Dendritic cell treated with granulocyte-macrophage colony-stimulating factor and Interleukin-4, amounts not matched to agents 40 ng/mL and 50 ng/mL, for 4 days (primary cell): ENCODE measurements at regions not wholly inside any gene's neighbourhood (a gene's known extent, or its start where the extent isn't known, plus 50 kb on each side); places are given as distances from the start of the nearest gene placed in this dataset.
"Not testable (repeated sequence)": the region's sequence is repeated elsewhere in the genome, so short reads cannot be mapped to it uniquely, and the experiment has no call there.

Experiments used
- H3K27ac Mint-ChIP-seq: one replicate; pipeline ENCODE4 v1.8.0; 2022; ENCODE audit warnings: mild to moderate bottlenecking, mixed read lengths
- H3K27me3 Mint-ChIP-seq: one replicate; pipeline ENCODE4 v1.8.0; 2022; ENCODE audit warnings: mild to moderate bottlenecking, mixed read lengths
- H3K36me3 Mint-ChIP-seq: one replicate; pipeline ENCODE4 v1.8.0; 2022; ENCODE audit warnings: low read depth, mixed read lengths
- H3K4me1 Mint-ChIP-seq: one replicate; pipeline ENCODE4 v1.8.0; 2022; ENCODE audit warnings: low read depth, mixed read lengths
- H3K4me3 Mint-ChIP-seq: one replicate; pipeline ENCODE4 v1.8.0; 2022; ENCODE audit warnings: mild to moderate bottlenecking, moderate library complexity, mixed read lengths
- H3K9me3 Mint-ChIP-seq: one replicate; pipeline ENCODE4 v1.8.0; 2022; ENCODE audit warnings: mixed read lengths
- intact Hi-C: fragments of 100-400 bp; cut with micrococcal nuclease; formaldehyde crosslinking; loops from one replicate; pipeline ENCODE4 v1.15.0; 2022

DNA sequence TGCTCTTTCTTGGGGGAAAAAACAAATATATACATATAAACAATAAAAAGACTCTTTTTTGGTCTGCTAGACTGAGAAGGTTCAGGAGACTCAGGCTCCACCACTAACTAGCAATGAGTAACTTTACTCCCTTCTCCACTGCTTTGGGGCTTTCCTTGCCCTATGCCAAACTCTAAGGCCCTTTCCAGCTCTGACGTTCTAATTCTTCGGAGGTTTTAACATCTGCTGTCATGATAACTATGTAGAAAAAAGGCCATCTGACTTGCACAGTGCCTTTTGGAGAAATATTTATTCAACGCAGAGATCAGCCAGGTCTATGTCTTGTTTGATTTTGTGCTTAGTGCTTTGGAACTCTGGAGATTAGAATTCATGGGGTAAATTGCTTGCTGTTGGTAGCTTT is 156.2 kb downstream of the TMCO5A start:
- H3K4me1 Mint-ChIP-seq, result peaks cover 29% of the 10 kb centered on the region
- H3K9me3 Mint-ChIP-seq, result peaks cover 5% of the 10 kb centered on the region
- H3K27ac Mint-ChIP-seq, result no peak overlapping the region
- H3K4me3 Mint-ChIP-seq, result no peak overlapping the region
- peaks cover 2% of the 10 kb centered on the region for H3K36me3 Mint-ChIP-seq
- H3K27me3 Mint-ChIP-seq, result peaks cover 6% of the 10 kb centered on the region
- intact Hi-C loops, result no loop called here

DNA sequence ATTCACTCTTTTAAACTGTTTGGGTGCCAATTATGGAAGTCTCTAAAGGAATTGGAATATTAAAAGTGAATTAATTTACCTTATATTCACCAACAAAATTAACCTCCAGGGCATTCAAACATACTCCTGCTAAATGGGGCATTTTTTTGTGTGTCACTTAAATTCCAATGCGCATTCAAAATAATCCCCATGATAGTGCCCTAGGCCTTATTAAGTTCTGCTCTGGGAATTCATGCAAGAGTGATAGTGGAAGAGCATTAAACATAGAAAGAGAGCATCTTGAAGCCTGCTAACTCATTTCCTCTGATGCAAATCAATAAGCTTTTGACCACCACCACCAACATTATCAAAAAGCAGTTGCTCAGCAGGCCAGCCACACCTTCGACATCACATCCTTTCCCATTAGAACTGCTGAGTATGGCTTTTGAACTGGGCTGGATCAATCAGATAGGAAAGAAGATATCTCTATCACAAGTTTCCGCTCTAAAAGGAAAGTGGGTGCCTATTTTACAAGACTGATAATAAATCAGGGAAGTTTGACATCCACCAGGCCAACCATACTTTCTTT is 156.7 kb downstream of the TMCO5A start:
- H3K9me3 Mint-ChIP-seq, result peaks cover 10% of the 10 kb centered on the region
- no peak overlapping the region for H3K4me3 Mint-ChIP-seq
- H3K27me3 Mint-ChIP-seq, result peaks cover 7% of the 10 kb centered on the region
- peaks cover 7% of the 10 kb centered on the region for H3K36me3 Mint-ChIP-seq
- H3K4me1 Mint-ChIP-seq, result peaks cover 27% of the 10 kb centered on the region
- no peak overlapping the region for H3K27ac Mint-ChIP-seq
- intact Hi-C loops, result no loop called here

DNA sequence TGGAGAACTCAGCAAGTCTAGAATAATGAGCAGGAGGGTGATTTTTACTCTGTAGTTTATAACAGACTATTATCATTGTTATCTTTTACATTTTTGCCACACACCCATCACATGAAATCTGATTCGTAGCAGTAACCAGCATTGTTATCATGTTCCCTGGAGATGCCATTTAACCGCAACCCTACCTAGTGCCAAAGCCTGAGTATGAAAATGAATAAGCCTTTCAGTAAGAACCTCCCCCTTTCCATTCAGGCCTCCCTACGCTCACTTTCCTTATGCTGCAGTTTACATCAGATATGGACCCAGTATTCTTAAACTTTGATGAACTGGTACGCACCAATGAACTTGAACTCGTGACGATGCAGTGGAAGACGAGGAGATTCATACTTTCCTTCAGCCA is 158.7 kb upstream of the SPRED1 start:
- H3K9me3 Mint-ChIP-seq, result peaks cover 33% of the 10 kb centered on the region
- H3K27me3 Mint-ChIP-seq, result peaks cover 17% of the 10 kb centered on the region
- peaks cover 5% of the 10 kb centered on the region for H3K4me1 Mint-ChIP-seq
- H3K36me3 Mint-ChIP-seq, result peaks cover 24% of the 10 kb centered on the region
- no peak overlapping the region for H3K27ac Mint-ChIP-seq
- no peak overlapping the region for H3K4me3 Mint-ChIP-seq
- intact Hi-C loops, result no loop called here

DNA sequence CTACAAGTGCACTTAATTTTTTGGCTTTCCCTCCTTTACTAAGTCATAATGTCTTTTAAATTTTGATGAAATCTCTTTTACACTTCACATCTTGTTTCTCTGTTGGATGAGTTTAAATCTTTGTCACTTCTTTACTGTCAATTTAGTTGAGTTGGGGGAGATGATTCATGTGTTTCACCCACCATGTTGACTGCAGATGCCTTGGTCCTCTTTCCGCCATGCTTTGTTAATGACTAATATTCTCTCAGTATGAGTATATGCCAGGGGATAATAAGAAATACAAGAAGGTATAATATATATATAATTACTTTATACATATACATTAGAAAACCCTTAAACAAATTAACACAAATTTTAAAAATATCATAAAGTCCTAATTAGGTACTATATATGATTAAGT is 149.7 kb upstream of the SPRED1 start:
- H3K4me1 Mint-ChIP-seq, result peaks cover 15% of the 10 kb centered on the region
- no peak overlapping the region for H3K27ac Mint-ChIP-seq
- H3K36me3 Mint-ChIP-seq, result peaks cover 2% of the 10 kb centered on the region
- intact Hi-C loops, result no loop called here
- peaks cover 18% of the 10 kb centered on the region for H3K27me3 Mint-ChIP-seq
- H3K9me3 Mint-ChIP-seq, result peaks cover 10% of the 10 kb centered on the region
- H3K4me3 Mint-ChIP-seq, result no peak overlapping the region

DNA sequence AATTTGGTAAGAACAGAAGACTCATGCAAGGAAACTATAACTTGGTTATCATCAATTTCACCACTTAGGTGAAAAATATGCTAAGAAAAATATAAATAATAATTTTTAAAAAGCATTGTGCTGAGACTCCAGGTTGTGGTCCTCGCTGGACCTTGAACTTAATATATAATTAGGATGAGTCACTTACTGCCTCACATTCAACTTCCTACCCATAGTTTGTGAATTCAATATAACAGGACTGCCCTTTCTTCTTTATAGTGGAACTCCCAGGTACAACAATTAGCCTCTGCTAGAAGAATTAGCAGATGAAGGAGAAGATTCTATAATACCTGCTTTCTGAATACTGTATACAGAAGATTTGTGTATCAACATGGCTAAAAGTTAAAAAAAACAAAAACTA is 149.1 kb upstream of the SPRED1 start:
- H3K4me1 Mint-ChIP-seq, result peaks cover 15% of the 10 kb centered on the region
- intact Hi-C loops, result no loop called here
- no peak overlapping the region for H3K27ac Mint-ChIP-seq
- peaks cover 5% of the 10 kb centered on the region for H3K9me3 Mint-ChIP-seq
- H3K4me3 Mint-ChIP-seq, result no peak overlapping the region
- H3K27me3 Mint-ChIP-seq, result peaks cover 17% of the 10 kb centered on the region
- H3K36me3 Mint-ChIP-seq, result no peaks in the 10 kb centered on the region

DNA sequence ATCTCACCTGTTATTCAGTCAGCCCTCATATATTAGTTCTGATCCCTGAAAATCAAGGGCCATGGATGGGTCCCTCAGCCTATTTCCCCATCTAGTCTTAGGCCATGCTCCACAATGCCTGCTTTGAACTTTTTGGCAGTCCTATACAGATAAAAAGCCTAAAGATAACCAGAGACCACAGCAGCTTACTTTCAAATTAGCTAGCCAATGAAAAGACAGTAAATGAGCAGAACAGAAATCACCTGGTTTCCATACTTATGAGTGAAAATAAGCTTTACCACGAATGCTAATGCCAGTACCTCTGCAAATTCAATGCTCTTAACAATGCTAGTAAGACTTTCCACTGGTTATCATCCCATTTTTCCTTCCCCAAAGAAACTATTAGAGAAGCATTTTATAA is 141.6 kb upstream of the SPRED1 start:
- H3K4me3 Mint-ChIP-seq, result no peak overlapping the region
- peaks cover 22% of the 10 kb centered on the region for H3K27me3 Mint-ChIP-seq
- no peaks in the 10 kb centered on the region for H3K9me3 Mint-ChIP-seq
- peaks cover 6% of the 10 kb centered on the region for H3K4me1 Mint-ChIP-seq
- H3K36me3 Mint-ChIP-seq, result no peaks in the 10 kb centered on the region
- H3K27ac Mint-ChIP-seq, result no peak overlapping the region
- intact Hi-C loops, result no loop called here

DNA sequence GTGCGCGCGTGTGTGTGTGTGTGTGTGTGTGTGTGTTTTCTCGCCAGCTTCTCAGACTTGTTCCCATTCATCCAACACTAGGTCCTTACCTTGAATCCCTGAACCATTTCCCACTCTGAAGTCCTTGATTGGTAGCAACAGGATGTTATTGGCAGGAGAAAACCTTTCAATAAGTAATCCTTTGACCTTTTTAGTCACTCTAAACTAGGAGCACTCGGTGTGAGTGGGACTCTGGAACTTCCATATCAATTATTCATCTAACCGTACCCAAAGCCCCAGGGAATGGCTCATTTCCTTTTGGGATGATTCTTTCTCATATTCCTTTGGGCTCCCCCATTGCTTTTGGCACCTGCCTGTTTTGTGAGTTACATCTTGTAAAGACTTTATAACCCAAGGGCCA is 140.2 kb upstream of the SPRED1 start:
- H3K27ac Mint-ChIP-seq, result peak overlapping the region; percentile 41

DNA sequence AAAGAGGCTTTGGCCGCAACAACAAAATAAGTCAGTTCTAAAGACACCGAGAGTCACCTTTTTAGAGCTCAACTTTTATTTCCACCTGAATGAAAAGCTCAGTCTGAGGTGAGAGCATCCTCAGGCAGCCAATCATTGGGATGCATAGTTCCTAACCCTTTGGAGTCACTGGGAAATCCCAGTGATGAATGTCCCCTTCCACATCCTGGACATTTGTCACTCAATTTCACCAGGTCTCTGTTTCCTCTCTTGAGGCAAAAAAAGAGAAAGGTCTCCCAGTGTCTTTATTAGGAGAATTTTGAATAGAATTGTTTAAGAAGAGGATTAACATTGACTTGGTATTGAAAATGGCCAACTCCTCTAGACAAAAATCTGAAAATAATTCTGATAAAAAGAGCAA is 137.5 kb upstream of the SPRED1 start:
- H3K4me1 Mint-ChIP-seq, result peaks cover 17% of the 10 kb centered on the region
- H3K27ac Mint-ChIP-seq, result no peak overlapping the region
- H3K4me3 Mint-ChIP-seq, result no peak overlapping the region

More for the DNA sequence above, 140.2 kb upstream of the SPRED1 start:
- Mint-ChIP-seq H3K36me3 (no peaks in the 10 kb centered on the region), H3K27me3 (peaks cover 22% of the 10 kb centered on the region), H3K9me3 (no peaks in the 10 kb centered on the region), H3K4me1 (peaks cover 7% of the 10 kb centered on the region), H3K4me3 (no peak overlapping the region)
- intact Hi-C loops, result no loop called here

DNA sequence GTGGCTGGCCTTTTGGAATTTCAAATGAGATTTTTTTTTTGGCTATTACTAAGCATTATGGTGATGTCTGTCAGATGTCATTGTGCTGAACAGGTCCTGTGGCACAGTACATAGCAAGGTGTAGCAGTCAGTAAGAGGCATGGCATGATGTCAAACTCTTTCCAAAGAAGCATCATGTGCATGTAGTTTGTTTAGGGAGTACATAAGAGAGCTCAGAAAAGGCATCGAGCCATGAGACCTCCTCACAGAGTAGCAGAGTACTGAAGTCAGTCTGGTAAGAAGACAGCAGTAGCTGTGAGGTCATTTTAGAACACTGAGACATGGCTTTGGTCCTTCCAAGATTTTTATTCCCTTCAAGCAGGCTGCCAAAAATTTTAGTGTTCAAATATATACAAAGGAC is 134.9 kb upstream of the SPRED1 start:
- Mint-ChIP-seq H3K36me3 (peaks cover 27% of the 10 kb centered on the region), H3K9me3 (peaks cover 26% of the 10 kb centered on the region), H3K4me3 (no peak overlapping the region), H3K27me3 (peaks cover 32% of the 10 kb centered on the region), H3K4me1 (peaks cover 43% of the 10 kb centered on the region), H3K27ac (no peak overlapping the region)
- intact Hi-C loops, result no loop called here

More for the DNA sequence above, 137.5 kb upstream of the SPRED1 start:
- no peaks in the 10 kb centered on the region for H3K9me3 Mint-ChIP-seq
- H3K36me3 Mint-ChIP-seq, result peaks cover under 1% of the 10 kb centered on the region
- H3K27me3 Mint-ChIP-seq, result peaks cover 25% of the 10 kb centered on the region
- intact Hi-C loops, result no loop called here

DNA sequence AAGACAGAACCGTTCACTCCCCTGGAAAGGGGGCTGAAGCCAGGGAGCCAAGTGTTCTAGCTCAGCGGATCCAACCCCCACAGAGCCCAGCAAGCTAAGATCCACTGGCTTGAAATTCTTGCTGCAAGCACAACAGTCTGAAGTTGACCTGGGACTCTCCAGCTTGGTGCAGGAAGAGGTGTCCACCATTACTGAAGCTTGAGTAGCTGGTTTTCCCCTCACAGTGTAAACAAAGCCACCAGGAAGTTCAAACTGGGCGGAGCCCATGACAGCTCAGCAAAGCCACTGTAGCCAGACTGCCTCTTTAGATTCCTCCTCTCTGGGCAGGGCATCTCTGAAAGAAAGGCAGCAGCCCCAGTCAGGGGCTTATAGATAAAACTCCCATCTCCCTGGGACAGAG is 132.8 kb upstream of the SPRED1 start:
- Mint-ChIP-seq H3K36me3 (peaks cover 29% of the 10 kb centered on the region), H3K27ac (peak overlapping the region; percentile 85), H3K27me3 (peaks cover 31% of the 10 kb centered on the region), H3K9me3 (peaks cover 30% of the 10 kb centered on the region), H3K4me1 (peaks cover 55% of the 10 kb centered on the region)
- intact Hi-C loops, H3K4me3 Mint-ChIP-seq: not testable (repeated sequence)

DNA sequence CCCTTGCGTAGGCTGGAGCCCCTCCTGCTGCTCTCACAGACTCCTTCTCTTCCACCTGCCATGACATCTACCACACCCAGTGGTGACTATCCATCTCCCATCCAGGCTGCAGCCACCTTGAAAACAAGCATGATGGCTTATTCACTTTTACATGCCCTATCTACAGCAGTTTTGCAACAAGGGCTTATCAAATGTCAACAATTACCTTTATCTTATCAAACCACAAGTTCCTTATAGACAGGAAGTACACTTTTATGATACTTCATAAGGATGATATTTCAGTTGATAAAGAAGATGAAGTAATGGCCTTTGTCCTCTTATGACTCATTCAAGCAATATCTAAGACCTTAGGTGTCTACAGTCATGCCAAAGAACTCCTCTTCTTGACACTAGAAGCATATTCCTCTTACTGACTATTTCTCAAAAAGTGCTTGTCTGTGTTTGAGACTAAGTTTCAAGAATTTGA is 125.3 kb upstream of the SPRED1 start:
- H3K36me3 Mint-ChIP-seq, result peaks cover 7% of the 10 kb centered on the region
- H3K27me3 Mint-ChIP-seq, result peaks cover 18% of the 10 kb centered on the region
- H3K4me1 Mint-ChIP-seq, result peaks cover 80% of the 10 kb centered on the region
- intact Hi-C loops, result loop anchor here (5.0 kb wide), 1 partner anchor 40 kb away; no protein-coding TSS in a partner anchor
- H3K27ac Mint-ChIP-seq, result peak overlapping the region; percentile 96
- no peak overlapping the region for H3K4me3 Mint-ChIP-seq
- peaks cover 8% of the 10 kb centered on the region for H3K9me3 Mint-ChIP-seq

DNA sequence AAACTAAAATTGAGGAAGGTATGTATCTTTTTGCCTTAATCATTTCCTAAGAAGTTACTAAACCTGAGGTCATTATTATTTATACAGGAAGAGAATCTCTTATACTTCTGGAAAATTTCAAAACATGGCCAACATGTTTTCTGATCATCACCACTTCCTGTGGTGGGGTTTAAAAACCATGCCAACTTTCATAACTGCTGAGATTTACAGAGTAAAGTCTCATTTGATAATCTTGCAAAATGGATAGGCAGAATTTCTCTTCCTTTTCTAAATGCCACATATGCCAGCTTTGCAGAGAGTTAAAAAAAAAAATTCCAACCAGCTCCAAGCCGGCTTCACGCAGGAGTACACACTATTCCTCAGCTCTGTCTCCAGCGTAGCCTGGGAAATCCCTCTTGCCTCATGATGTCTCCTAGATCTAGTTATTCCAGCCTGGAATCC is 124.3 kb upstream of the SPRED1 start:
- H3K36me3 Mint-ChIP-seq, result no peaks in the 10 kb centered on the region
- intact Hi-C loops, result loop anchor here (2.0 to 5.0 kb wide), 2 partner anchors 41 to 70 kb away; no protein-coding TSS in a partner anchor
- peak overlapping the region; percentile 17 for H3K4me3 Mint-ChIP-seq
- H3K27me3 Mint-ChIP-seq, result peaks cover 12% of the 10 kb centered on the region
- H3K9me3 Mint-ChIP-seq, result no peaks in the 10 kb centered on the region
- peaks cover 73% of the 10 kb centered on the region for H3K4me1 Mint-ChIP-seq
- peak overlapping the region; percentile 96 for H3K27ac Mint-ChIP-seq

DNA sequence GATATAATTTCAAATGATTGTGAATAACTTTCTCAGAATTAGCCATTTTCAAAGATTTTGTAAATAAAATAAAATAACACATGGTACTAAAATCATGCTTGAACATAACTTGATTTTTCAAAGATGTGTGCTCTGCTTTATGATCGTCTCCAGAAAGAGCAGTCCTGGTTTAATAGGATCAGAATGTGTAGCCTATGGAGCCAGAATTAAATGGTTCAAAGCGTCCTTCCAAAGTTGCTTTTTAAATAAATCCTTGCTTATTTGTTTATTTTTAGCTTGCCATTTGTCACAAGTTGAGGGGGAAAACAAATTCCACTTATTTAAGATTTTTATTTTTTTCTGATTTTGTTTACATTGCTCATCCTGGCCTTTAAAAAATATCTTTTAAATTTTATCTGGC is 123.7 kb upstream of the SPRED1 start:
- peaks cover 10% of the 10 kb centered on the region for H3K27me3 Mint-ChIP-seq
- H3K36me3 Mint-ChIP-seq, result no peaks in the 10 kb centered on the region
- no peak overlapping the region for H3K4me3 Mint-ChIP-seq
- H3K27ac Mint-ChIP-seq, result peak overlapping the region; percentile 96
- intact Hi-C loops, result loop anchor here (2.0 to 5.0 kb wide), 2 partner anchors 42 to 70 kb away; no protein-coding TSS in a partner anchor
- peaks cover 68% of the 10 kb centered on the region for H3K4me1 Mint-ChIP-seq
- no peaks in the 10 kb centered on the region for H3K9me3 Mint-ChIP-seq

DNA sequence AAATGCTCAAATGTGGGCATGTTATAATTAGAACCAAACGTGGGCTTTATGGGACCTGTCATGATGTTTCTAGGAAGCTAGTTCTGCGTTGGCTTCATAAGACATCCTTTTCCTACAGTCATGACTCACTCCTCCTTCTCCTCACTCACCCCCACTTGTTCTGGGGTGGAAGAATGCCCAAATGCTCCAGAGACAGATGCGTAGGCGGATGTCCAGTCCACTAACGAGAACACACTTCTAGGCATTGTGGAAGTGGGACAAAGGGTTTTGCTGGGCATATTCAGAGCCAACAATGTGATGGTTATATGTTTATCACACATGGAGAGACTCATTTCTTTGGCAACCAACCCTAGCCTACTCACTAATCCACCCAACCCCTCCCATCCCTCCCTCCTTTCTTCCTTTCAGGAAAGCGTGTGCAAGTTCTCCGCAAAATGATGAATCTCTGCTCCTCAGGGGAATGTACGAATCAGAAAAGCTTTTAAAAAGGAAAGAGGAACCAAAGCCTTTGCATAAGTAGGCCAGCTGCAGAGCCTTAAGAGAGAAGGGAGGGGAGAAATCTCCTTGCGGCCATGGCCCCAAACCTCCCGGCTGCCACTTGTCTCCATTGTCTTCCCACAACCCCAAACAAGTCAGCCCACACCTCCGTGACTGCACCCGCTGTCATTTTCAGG is 123.0 kb upstream of the SPRED1 start:
- H3K27ac Mint-ChIP-seq, result peak overlapping the region; percentile 96
- peaks cover 4% of the 10 kb centered on the region for H3K27me3 Mint-ChIP-seq
- H3K4me1 Mint-ChIP-seq, result peaks cover 70% of the 10 kb centered on the region
- peaks cover 3% of the 10 kb centered on the region for H3K9me3 Mint-ChIP-seq
- H3K4me3 Mint-ChIP-seq, result peak overlapping the region; percentile 55
- no peaks in the 10 kb centered on the region for H3K36me3 Mint-ChIP-seq
- intact Hi-C loops, result loop anchor here (1.0 to 5.0 kb wide), 5 partner anchors 42 to 123 kb away; partner anchors contain the start of gene SPRED1
